ENCODE measurements at regions not wholly inside any gene's neighbourhood (a gene's known extent, or its start where the extent isn't known, plus 50 kb on each side); places are given as distances from the start of the nearest gene placed in this dataset.
"Not testable (repeated sequence)": the region's sequence is repeated elsewhere in the genome, so short reads cannot be mapped to it uniquely, and the experiment has no call there.

- no peak for DNase-seq (ENCODE audit: low spot score)
Measured at GRCh38 chr11:22441831-22442230, 103.7 kb downstream of the SLC17A6 start.

GRCh38 chr11:22435582-22435981 lies 97.4 kb downstream of the SLC17A6 start:
- DNase-seq (ENCODE audit: low spot score): not testable (repeated sequence)

GRCh38 chr11:22433517-22433916 lies 95.3 kb downstream of the SLC17A6 start:
- no peak for DNase-seq (ENCODE audit: low spot score)

GRCh38 chr11:22433094-22433455 lies 94.9 kb downstream of the SLC17A6 start:
- DNase-seq (ENCODE audit: low spot score): no peak

GRCh38 chr11:22432291-22433093 lies 94.3 kb downstream of the SLC17A6 start:
- peak; percentile 29 for DNase-seq (ENCODE audit: low spot score)

GRCh38 chr11:22431106-22431505 lies 92.9 kb downstream of the SLC17A6 start:
- no peak for DNase-seq (ENCODE audit: low spot score)

- no peak for DNase-seq (ENCODE audit: low spot score)
Measured at GRCh38 chr11:22430639-22431038, 92.5 kb downstream of the SLC17A6 start.

GRCh38 chr11:22430141-22430541 lies 92.0 kb downstream of the SLC17A6 start:
- no peak for DNase-seq (ENCODE audit: low spot score)
